ENCODE measurements at regions not wholly inside any gene's neighbourhood (a gene's known extent, or its start where the extent isn't known, plus 50 kb on each side); places are given as distances from the start of the nearest gene placed in this dataset.

- POLR2A ChIA-PET, result no interaction called here
- Histone ChIP-seq H3K4me2 (ENCODE audit: control insufficient read depth, insufficient read depth) (no peak overlapping the region), H3K36me3 (ENCODE audit: control insufficient read depth in 2 of 2, insufficient read depth in 2 of 2, low read length in 1 of 2) (no peaks in the 10 kb centered on the region), H3K79me2 (ENCODE audit: control insufficient read depth, insufficient read depth, low read length) (no peaks in the 10 kb centered on the region), H3K9ac (ENCODE audit: control insufficient read depth, insufficient read depth, low read length) (no peak overlapping the region), H3K27ac (ENCODE audit: control insufficient read depth, insufficient read depth) (no peak overlapping the region), H3K27me3 (replicated peaks in 1 of 2; ENCODE audit: control insufficient read depth in 2 of 2, insufficient read depth in 2 of 2, low read length in 1 of 2) (no peaks in the 10 kb centered on the region), H2AFZ (ENCODE audit: control insufficient read depth, low read depth, low read length) (no peak overlapping the region), H4K20me1 (ENCODE audit: control insufficient read depth, insufficient read depth) (no peaks in the 10 kb centered on the region), H3K9me3 (replicated peaks; ENCODE audit: control insufficient read depth, insufficient read depth, low read length) (no peaks in the 10 kb centered on the region), H3K4me1 (ENCODE audit: control insufficient read depth, insufficient read depth, low read length) (no peaks in the 10 kb centered on the region), H3K4me3 (no peak overlapping the region)
- no TSS peak for BruUV-seq (replicated peaks)
- CTCF ChIA-PET, result no interaction called here
- no peak for DNase-seq (ENCODE audit: low read depth, low spot score)
- in situ Hi-C loops (cut with MboI) (no loop called here), intact Hi-C loops (cut with micrococcal nuclease; ENCODE audit: unreplicated experiment) (no loop called here)
- 38% methylated on average over 12 of the region's 12 CpGs for WGBS (ENCODE audit: insufficient coverage, insufficient replicate concordance, low lambda C conversion rate, missing lambda C conversion rate)
- RAD21 ChIA-PET (ENCODE audit: unreplicated experiment), result no interaction called here
- ATAC-seq, result no peak
- TF ChIP-seq FOXM1 (IDR thresholded peaks at IDR 0.05; ENCODE audit: low read depth, low read length) (no peak), SMARCA5 (IDR thresholded peaks at IDR 0.05) (no peak), BHLHE40 (IDR thresholded peaks at IDR 0.05; ENCODE audit: borderline replicate concordance in 1 of 2, low read depth in 2 of 2, low read length in 1 of 2) (no peak), SP1 (IDR thresholded peaks at IDR 0.05; ENCODE audit: low read depth, low read length) (no peak), IKZF1 (conservative IDR thresholded peaks at IDR 0.05) (no peak), MYC (IDR thresholded peaks at IDR 0.05; ENCODE audit: insufficient read depth, insufficient read length, insufficient replicate concordance, low read length, severe bottlenecking) (no peak), GABPA (IDR thresholded peaks at IDR 0.05; ENCODE audit: low read depth) (no peak), CHD4 (IDR thresholded peaks at IDR 0.05) (no peak), CHD2 (IDR thresholded peaks at IDR 0.05; ENCODE audit: borderline replicate concordance, low read depth, low read length) (no peak), BMI1 (IDR thresholded peaks at IDR 0.05; ENCODE audit: borderline replicate concordance) (no peak), NFXL1 (IDR thresholded peaks at IDR 0.05; ENCODE audit: borderline replicate concordance) (no peak), ZNF217 (IDR thresholded peaks at IDR 0.05) (no peak), NR2C2 (IDR thresholded peaks at IDR 0.05; ENCODE audit: borderline replicate concordance, control insufficient read depth, insufficient read length, low read depth) (no peak), CBX3 (IDR thresholded peaks at IDR 0.05; ENCODE audit: borderline replicate concordance, low read depth) (no peak), SMC3 (IDR thresholded peaks at IDR 0.05; ENCODE audit: borderline replicate concordance, low read length) (no peak), RELB (IDR thresholded peaks at IDR 0.05; ENCODE audit: low read depth) (no peak), CBX5 (IDR thresholded peaks at IDR 0.05; ENCODE audit: low read depth) (no peak), E4F1 (IDR thresholded peaks at IDR 0.05; ENCODE audit: borderline replicate concordance, partially characterized antibody) (no peak), TCF7 (IDR thresholded peaks at IDR 0.05; ENCODE audit: borderline replicate concordance) (no peak), ASH2L (IDR thresholded peaks at IDR 0.05; ENCODE audit: borderline replicate concordance, low read depth) (no peak)
- SMC1A ChIA-PET (ENCODE audit: uncharacterized antibody, unreplicated experiment), result no interaction called here
- no peak for FAIRE-seq
Observed at GRCh38 chr3:84125201-84125721, 833.5 kb upstream of the CADM2 start.

All from GM12878 (cell line).